Trophoblast cell (in vitro differentiated cells and primary cell): ENCODE measurements at regions not wholly inside any gene's neighbourhood (a gene's known extent, or its start where the extent isn't known, plus 50 kb on each side); places are given as distances from the start of the nearest gene placed in this dataset.

ENCODE experiments used
- DNase-seq, 2 donors: peaks; one replicate each; pipeline ENCODE4 v3.0.0-alpha.2; 2016
- H2AFZ ChIP-seq: 2 replicates; pipeline ENCODE4 v1.6.1; 2013; ENCODE audit warnings: low read length, moderate library complexity, mild to moderate bottlenecking; ENCODE audit not compliant: insufficient read depth, poor library complexity
- H2AK5ac ChIP-seq: 2 replicates; pipeline ENCODE4 v1.6.1; 2013; ENCODE audit warnings: mild to moderate bottlenecking, low read length
- H2BK120ac ChIP-seq: 2 replicates; pipeline ENCODE4 v1.6.1; 2013; ENCODE audit warnings: low read length, mild to moderate bottlenecking, moderate library complexity; ENCODE audit not compliant: insufficient read depth, poor library complexity
- H2BK12ac ChIP-seq: 2 replicates; pipeline ENCODE4 v1.6.1; 2013; ENCODE audit warnings: mild to moderate bottlenecking, low read length, moderate library complexity
- H2BK5ac ChIP-seq: 2 replicates; pipeline ENCODE4 v1.6.1; 2013; ENCODE audit warnings: low read length, low read depth, moderate library complexity, mild to moderate bottlenecking; ENCODE audit not compliant: poor library complexity
- H3K14ac ChIP-seq: 2 replicates; pipeline ENCODE4 v1.6.1; 2013; ENCODE audit warnings: mild to moderate bottlenecking, low read length
- H3K18ac ChIP-seq: 2 replicates; pipeline ENCODE4 v1.6.1; 2013; ENCODE audit warnings: mild to moderate bottlenecking, low read length
- H3K23ac ChIP-seq: 2 replicates; pipeline ENCODE4 v1.6.1; 2013; ENCODE audit warnings: low read length
- H3K27ac ChIP-seq: 2 replicates; pipeline ENCODE4 v1.5.1; 2013; ENCODE audit warnings: low read depth, mild to moderate bottlenecking, inconsistent platforms, low read length, moderate library complexity
- H3K27me3 ChIP-seq: 2 replicates; pipeline ENCODE4 v1.6.1; 2013; ENCODE audit warnings: inconsistent platforms, mild to moderate bottlenecking, low read length, moderate library complexity; ENCODE audit not compliant: insufficient read depth
- H3K36me3 ChIP-seq, 2 experiments: 1 replicate in 1 of 2; 2 replicates in 1 of 2; pipeline ENCODE4 v1.6.1; 2013; ENCODE audit warnings: low read length in 2 of 2, mild to moderate bottlenecking in 2 of 2, moderate library complexity in 1 of 2; ENCODE audit not compliant: insufficient read depth in 2 of 2, control insufficient read depth in 1 of 2
- H3K4ac ChIP-seq: 2 replicates; pipeline ENCODE4 v1.6.1; 2013; ENCODE audit warnings: low read depth, mild to moderate bottlenecking, low read length, moderate library complexity
- H3K4me1 ChIP-seq, 2 experiments: 1 replicate in 1 of 2; 2 replicates in 1 of 2; pipeline ENCODE4 v1.6.1; 2013; ENCODE audit warnings: low read length in 2 of 2, mild to moderate bottlenecking in 2 of 2, moderate library complexity in 1 of 2; ENCODE audit not compliant: insufficient read depth in 2 of 2, control insufficient read depth in 1 of 2
- H3K4me2 ChIP-seq: 2 replicates; pipeline ENCODE4 v1.6.1; 2013; ENCODE audit warnings: inconsistent platforms, mild to moderate bottlenecking, low read length, moderate library complexity
- H3K4me3 ChIP-seq: 2 replicates; pipeline ENCODE4 v1.5.1; 2013; ENCODE audit warnings: mild to moderate bottlenecking, low read depth, low read length, inconsistent platforms
- H3K79me1 ChIP-seq: one replicate; pipeline ENCODE4 v1.6.1; 2013; ENCODE audit warnings: low read length
- H3K79me2 ChIP-seq: 2 replicates; pipeline ENCODE4 v1.6.1; 2013; ENCODE audit warnings: low read length, mild to moderate bottlenecking; ENCODE audit not compliant: control insufficient read depth, insufficient read depth, poor library complexity
- H3K9ac ChIP-seq: 2 replicates; pipeline ENCODE4 v1.6.1; 2013; ENCODE audit warnings: mild to moderate bottlenecking, low read length
- H3K9me3 ChIP-seq: 2 replicates; pipeline ENCODE4 v1.6.1; 2013; ENCODE audit warnings: low read depth, mild to moderate bottlenecking, control low read depth, inconsistent platforms, low read length; ENCODE audit not compliant: insufficient read depth
- H4K12ac ChIP-seq: 2 replicates; pipeline ENCODE4 v1.6.1; 2013; ENCODE audit warnings: low read depth, mild to moderate bottlenecking, low read length, moderate library complexity
- H4K8ac ChIP-seq: 2 replicates; pipeline ENCODE4 v1.6.1; 2013; ENCODE audit warnings: low read depth, mild to moderate bottlenecking, low read length, moderate library complexity
- H4K91ac ChIP-seq: one replicate; pipeline ENCODE4 v1.6.1; 2013; ENCODE audit warnings: low read depth, mild to moderate bottlenecking, low read length, moderate library complexity
- WGBS: extraction: QIAGEN DNeasy Blood & Tissue Kit; methylation state at CpG from one replicate; pipeline ENCODE4 v1.1.7; 2013; ENCODE audit warnings: missing lambda C conversion rate; ENCODE audit not compliant: insufficient read length, insufficient coverage; ENCODE audit errors: extremely low coverage; 5-methylcytosine and 5-hydroxymethylcytosine counted together

- H3K9ac ChIP-seq: no peak overlapping the region
- no peak overlapping the region for H2AFZ ChIP-seq
- H3K4me2 ChIP-seq: no peak overlapping the region
- H3K4me3 ChIP-seq: no peak overlapping the region
- DNase-seq: no peak
- WGBS: no CpG with 5 or more reads among the region's 1 CpG
- H2BK5ac ChIP-seq: no peak overlapping the region
- H3K27ac ChIP-seq: no peak overlapping the region
- H3K27me3 ChIP-seq: no peaks in the 10 kb centered on the region
- H3K18ac ChIP-seq: no peak overlapping the region
- H4K8ac ChIP-seq: no peak overlapping the region
- H2AK5ac ChIP-seq: no peak overlapping the region
- no peak overlapping the region for H4K12ac ChIP-seq
- H3K14ac ChIP-seq: no peak overlapping the region
- H3K79me1 ChIP-seq: peaks cover 14% of the 10 kb centered on the region
- peaks cover 2% of the 10 kb centered on the region for H3K79me2 ChIP-seq
- peaks cover 6 to 10% of the 10 kb centered on the region in 2 experiments for H3K4me1 ChIP-seq
- no peak overlapping the region for H3K23ac ChIP-seq
- H3K4ac ChIP-seq: no peak overlapping the region
- no peak overlapping the region for H4K91ac ChIP-seq
- no peak overlapping the region for H2BK12ac ChIP-seq
- no peak overlapping the region for H2BK120ac ChIP-seq
- no peaks in the 10 kb centered on the region for H3K9me3 ChIP-seq
- no peaks in the 10 kb centered on the region for H3K36me3 ChIP-seq
These were observed 102.4 kb upstream of the LIMCH1 start for GRCh38 chr4:41435510-41435909.

DNA sequence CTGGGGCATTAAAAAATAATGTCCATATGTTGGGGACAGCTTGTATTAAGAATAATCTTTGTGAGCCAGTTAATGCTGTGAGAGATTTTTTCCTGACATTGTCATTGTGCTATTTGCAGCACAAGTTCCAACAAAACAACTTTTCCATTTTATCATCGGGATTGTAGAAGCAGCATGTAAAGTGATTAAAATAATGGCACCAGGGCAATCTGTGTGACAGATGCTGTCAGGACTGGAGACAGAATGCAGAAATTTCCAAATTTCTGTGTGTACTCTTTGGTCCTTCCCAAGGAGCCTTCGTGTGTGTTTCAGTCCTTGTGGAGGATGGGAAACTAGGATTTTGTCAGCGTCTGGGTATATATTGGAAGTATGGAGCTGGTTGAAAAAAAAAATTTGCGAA lies 101.5 kb upstream of the LIMCH1 start:
- H2BK5ac ChIP-seq: peak overlapping the region; percentile 87
- peaks cover 14% of the 10 kb centered on the region for H3K79me1 ChIP-seq
- H4K12ac ChIP-seq: no peak overlapping the region
- H3K23ac ChIP-seq: no peak overlapping the region
- H2AK5ac ChIP-seq: no peak overlapping the region
- H2BK12ac ChIP-seq: peak overlapping the region; percentile 68
- 100% methylated on average over 1 of the region's 4 CpGs for WGBS
- no peak overlapping the region for H3K4me2 ChIP-seq
- no peaks in the 10 kb centered on the region for H3K9me3 ChIP-seq
- no peaks in the 10 kb centered on the region for H3K27me3 ChIP-seq
- H3K9ac ChIP-seq: no peak overlapping the region
- no peak overlapping the region for H3K4me3 ChIP-seq
- H2BK120ac ChIP-seq: peak overlapping the region; percentile 66
- H3K79me2 ChIP-seq: peaks cover 2% of the 10 kb centered on the region
- DNase-seq: no peak
- peak overlapping the region; percentile 61 for H4K8ac ChIP-seq
- peaks cover 6 to 10% of the 10 kb centered on the region in 2 experiments for H3K4me1 ChIP-seq
- H4K91ac ChIP-seq: peak overlapping the region; percentile 29
- H3K36me3 ChIP-seq: no peaks in the 10 kb centered on the region
- no peak overlapping the region for H2AFZ ChIP-seq
- peak overlapping the region; percentile 94 for H3K27ac ChIP-seq
- peak overlapping the region; percentile 4 for H3K4ac ChIP-seq
- no peak overlapping the region for H3K14ac ChIP-seq
- no peak overlapping the region for H3K18ac ChIP-seq

DNA sequence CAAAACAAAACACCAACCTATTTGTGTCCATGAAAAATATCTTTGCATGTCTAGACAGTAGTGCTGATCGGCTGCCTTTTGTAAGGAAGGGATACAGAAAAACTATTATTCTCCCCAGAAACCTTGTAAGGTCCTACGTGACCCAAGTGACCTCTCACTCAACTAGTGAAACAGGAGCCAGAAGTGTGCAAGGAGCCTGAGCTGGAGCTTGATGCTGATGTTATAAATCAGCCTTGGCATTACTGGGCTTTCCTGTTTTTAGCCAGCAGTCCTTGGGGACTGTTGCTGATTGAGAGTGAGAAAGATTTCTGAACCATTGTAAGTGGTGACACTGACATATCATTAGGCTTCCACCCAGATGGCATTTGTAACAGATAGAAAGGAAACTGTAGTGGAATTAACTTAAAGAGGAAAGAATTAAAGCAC lies 100.8 kb upstream of the LIMCH1 start:
- Histone ChIP-seq H3K23ac (no peak overlapping the region), H2BK12ac (no peak overlapping the region), H2AFZ (no peak overlapping the region), H3K36me3 (no peaks in the 10 kb centered on the region), H3K14ac (no peak overlapping the region), H3K27me3 (no peaks in the 10 kb centered on the region), H4K12ac (no peak overlapping the region), H3K18ac (no peak overlapping the region), H3K9ac (no peak overlapping the region), H3K4me2 (no peak overlapping the region), H2AK5ac (no peak overlapping the region), H4K8ac (no peak overlapping the region), H3K79me1 (peaks cover 14% of the 10 kb centered on the region), H3K9me3 (no peaks in the 10 kb centered on the region), H4K91ac (no peak overlapping the region), H2BK120ac (no peak overlapping the region), H3K4me1 (peaks cover 6 to 10% of the 10 kb centered on the region in 2 experiments), H2BK5ac (no peak overlapping the region), H3K4ac (no peak overlapping the region), H3K4me3 (no peak overlapping the region), H3K79me2 (peaks cover 2% of the 10 kb centered on the region), H3K27ac (peak overlapping the region; percentile 94)
- no peak for DNase-seq
- no CpG with 5 or more reads among the region's 2 CpGs for WGBS

DNA sequence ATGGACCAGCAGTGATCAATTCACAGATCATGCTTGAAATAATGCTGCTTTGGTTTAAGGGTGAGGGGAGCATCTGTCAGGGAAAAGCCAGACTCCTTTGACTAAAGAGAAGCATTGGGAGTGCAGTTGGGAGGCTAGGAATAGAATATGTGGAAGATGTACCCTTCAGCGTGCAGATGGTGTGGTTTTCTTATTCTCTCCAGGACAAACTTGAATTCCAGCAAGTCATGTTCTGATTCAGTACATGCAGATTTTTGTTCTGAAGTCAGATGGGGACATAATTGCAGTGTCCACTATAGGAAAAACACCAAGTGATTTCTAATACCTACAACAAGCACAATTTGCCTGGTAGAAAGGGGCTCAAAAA lies 99.0 kb upstream of the LIMCH1 start:
- Histone ChIP-seq H2BK5ac (no peak overlapping the region), H3K18ac (no peak overlapping the region), H3K4me1 (peaks cover 0 to 7% of the 10 kb centered on the region in 2 experiments), H3K14ac (no peak overlapping the region), H3K79me1 (peaks cover 7% of the 10 kb centered on the region), H3K4ac (no peak overlapping the region), H4K8ac (no peak overlapping the region), H3K9me3 (no peaks in the 10 kb centered on the region), H3K27me3 (no peaks in the 10 kb centered on the region), H3K36me3 (no peaks in the 10 kb centered on the region), H3K23ac (no peak overlapping the region), H2AK5ac (no peak overlapping the region), H3K9ac (no peak overlapping the region), H3K4me3 (no peak overlapping the region), H3K27ac (no peak overlapping the region), H4K12ac (no peak overlapping the region), H2BK120ac (no peak overlapping the region), H4K91ac (no peak overlapping the region), H2AFZ (no peak overlapping the region), H3K79me2 (no peaks in the 10 kb centered on the region), H3K4me2 (no peak overlapping the region), H2BK12ac (no peak overlapping the region)
- no peak for DNase-seq
- no CpG with 5 or more reads among the region's 1 CpG for WGBS
